ENCODE measurements at regions not wholly inside any gene's neighbourhood (a gene's known extent, or its start where the extent isn't known, plus 50 kb on each side); places are given as distances from the start of the nearest gene placed in this dataset.

- DNase-seq (ENCODE audit: low read depth) = no peak
These were observed 237.5 kb downstream of the TGFB2 start for GRCh38 chr1:218582646-218583045.

GRCh38 chr1:218584418-218585155 lies 239.5 kb downstream of the TGFB2 start:
- DNase-seq (ENCODE audit: low read depth) = no peak

DNA sequence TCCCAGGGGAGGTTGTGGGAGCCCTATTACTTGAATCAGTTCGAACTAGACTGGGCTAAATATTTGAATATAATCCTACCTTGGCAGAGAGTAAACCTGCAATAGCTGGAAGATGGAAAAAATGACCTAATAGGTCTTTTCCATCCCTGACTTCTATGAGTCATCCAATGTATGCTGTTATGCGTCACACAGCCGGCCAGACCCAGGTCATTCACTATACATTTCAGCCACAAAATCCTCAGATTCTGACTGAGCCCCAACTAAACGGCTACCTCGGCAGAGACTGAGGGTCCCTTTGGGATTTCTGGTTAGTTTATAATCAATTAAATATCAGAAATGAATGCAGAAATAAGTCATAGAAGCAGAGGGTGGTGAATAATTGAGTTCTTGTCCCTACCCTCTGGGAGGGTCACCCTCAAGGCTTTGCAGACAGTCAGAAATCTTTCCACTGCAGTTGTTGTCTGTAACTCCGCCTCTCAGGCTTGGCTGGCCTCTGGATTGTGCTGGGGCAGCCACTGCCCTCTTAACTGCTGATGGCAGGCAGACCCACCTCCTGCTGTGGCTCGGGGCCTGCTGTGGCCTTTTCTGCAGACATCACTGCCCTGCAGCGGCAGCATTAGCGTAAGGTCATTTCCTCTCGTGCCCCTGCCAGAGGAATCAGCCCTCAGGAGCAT lies 240.5 kb downstream of the TGFB2 start:
- no peak for DNase-seq (ENCODE audit: low read depth)

- no peak for DNase-seq (ENCODE audit: low read depth)
These were observed 242.8 kb downstream of the TGFB2 start for GRCh38 chr1:218587900-218588299.

GRCh38 chr1:218588540-218589172 lies 243.5 kb downstream of the TGFB2 start:
- DNase-seq (ENCODE audit: low read depth) = no peak

DNA sequence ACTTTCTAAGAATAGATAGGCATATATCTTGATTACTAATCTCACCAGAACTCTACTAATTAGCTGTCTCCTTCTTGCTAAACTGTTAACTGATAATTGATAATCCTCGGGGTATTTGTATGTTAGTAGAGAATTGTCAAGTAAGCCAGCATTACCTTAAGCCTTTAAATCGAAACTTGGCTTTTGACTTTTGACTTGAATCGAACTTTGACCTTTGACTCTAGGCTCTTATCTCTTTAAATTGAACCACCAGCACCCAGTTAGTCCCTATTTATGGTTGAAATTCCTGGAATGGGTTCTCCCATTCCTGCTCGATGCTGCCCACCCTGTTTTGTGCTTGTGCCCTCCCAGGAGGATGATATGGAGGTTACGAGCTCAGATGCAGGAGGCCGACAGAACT lies 244.4 kb downstream of the TGFB2 start:
- no peak for DNase-seq (ENCODE audit: low read depth)

GRCh38 chr1:218591966-218592365 lies 246.8 kb downstream of the TGFB2 start:
- DNase-seq (ENCODE audit: low read depth) = no peak

GRCh38 chr1:218592688-218593087 lies 247.6 kb downstream of the TGFB2 start:
- DNase-seq (ENCODE audit: low read depth) = no peak

GRCh38 chr1:218600968-218601367 lies 255.8 kb downstream of the TGFB2 start:
- DNase-seq (ENCODE audit: low read depth) = no peak

- no peak for DNase-seq (ENCODE audit: low read depth)
These were observed 259.1 kb downstream of the TGFB2 start for GRCh38 chr1:218604217-218604616.

- no peak for DNase-seq (ENCODE audit: low read depth)
These were observed 266.9 kb downstream of the TGFB2 start for GRCh38 chr1:218611916-218612585.

DNA sequence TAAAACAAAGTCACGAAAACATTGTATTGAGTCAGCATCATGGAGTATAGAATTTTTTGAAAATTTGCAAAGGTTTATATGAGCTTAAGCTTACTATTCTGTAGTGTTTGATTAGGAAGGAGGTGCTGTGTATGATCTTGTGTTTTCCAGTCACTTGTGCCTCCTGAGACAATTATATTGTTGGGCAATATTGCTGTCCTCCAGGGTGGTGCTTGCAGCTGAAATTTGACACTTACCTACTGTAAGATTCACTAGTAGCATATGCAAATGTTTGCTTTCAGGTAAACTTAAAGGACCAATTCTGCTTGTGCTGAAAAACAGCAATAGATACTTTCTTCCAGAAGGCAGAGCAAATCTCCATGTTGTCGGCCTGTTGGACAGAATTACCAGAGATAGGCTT lies 268.0 kb downstream of the TGFB2 start:
- DNase-seq (ENCODE audit: low read depth) = no peak

GRCh38 chr1:218614031-218614430 lies 268.9 kb downstream of the TGFB2 start:
- DNase-seq (ENCODE audit: low read depth) = no peak

- DNase-seq (ENCODE audit: low read depth) = no peak
These were observed 271.5 kb downstream of the TGFB2 start for GRCh38 chr1:218616681-218617080.

DNA sequence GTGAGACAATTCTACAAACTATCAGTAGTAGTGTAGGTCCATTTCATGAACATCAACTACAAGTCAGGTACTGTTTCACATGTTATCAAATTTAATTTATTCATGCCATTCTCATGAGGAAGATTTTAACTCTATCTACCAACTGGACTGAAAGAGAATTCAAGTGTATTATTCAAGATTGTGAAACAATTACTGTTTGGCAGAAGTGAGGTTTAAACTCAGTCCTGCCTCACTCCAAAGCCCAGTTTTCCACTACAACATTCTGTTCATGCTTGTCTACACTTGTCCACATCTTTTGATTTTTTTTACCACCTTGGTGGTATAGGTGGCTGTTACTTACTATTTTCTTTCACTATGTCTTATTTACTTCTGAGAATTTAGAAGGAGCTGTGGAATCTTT lies 272.9 kb downstream of the TGFB2 start:
- DNase-seq (ENCODE audit: low read depth) = no peak

- DNase-seq (ENCODE audit: low read depth) = no peak
These were observed 275.8 kb downstream of the TGFB2 start for GRCh38 chr1:218620956-218621355.

- DNase-seq (ENCODE audit: low read depth) = no peak
These were observed 278.9 kb downstream of the TGFB2 start for GRCh38 chr1:218624052-218624451.

GRCh38 chr1:218625393-218625792 lies 280.3 kb downstream of the TGFB2 start:
- no peak for DNase-seq (ENCODE audit: low read depth)

DNA sequence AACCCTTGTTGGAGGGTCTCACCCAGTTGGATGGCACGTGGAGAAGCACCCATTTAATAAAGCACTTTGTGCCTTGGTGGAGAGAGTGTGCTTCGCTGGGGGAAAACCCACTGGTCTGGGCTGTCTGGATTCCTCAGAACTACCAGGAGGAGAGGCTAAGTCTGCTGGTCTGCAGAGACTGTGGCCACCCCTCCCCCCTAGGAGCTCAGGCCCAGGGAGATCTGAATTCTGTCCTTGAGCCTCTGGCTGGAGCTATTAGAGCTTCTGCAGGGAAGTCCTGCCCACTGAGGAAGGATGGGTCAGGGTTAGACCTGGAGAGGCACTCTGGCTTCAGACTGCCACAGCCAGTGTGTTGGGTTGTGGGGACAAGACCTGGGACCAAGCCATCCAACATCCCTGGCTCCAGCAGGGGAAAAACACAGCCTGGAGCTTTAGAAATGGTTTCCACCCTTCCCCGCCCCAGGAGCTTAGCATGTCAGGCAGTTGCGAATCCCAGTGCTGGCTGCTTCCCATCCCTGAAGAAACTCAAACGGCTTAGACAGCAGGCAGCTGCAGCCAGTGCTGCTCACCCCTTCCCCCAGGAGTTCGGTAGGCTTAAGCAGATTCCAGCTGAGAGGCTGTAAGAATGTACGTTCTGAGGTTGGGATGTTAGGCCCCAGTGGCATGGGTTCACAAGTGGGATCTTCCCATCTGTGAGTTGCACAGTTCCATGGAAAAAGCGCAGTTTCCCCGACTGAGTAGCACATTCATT lies 288.3 kb downstream of the TGFB2 start:
- DNase-seq (ENCODE audit: low read depth) = no peak

GRCh38 chr1:218634212-218634611 lies 289.1 kb downstream of the TGFB2 start:
- no peak for DNase-seq (ENCODE audit: low read depth)

DNA sequence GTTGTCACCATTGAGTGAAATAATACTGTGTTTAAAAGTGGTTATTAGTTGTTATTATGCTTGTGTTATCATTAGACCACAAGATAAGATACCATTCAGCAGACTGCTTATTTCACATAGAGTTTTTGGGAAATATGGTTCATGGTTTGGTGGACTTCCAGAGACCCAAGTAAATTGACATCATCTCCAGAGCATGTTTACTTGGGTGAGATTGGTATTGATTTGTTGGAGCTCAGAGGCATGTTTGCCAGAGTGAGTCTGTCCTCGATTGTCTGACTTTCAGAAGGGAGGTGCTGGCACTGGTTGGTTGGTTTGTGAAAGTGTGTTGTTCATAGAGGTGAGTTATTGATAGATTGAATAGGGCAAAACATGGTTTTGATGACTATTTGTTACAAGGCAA lies 291.4 kb downstream of the TGFB2 start:
- DNase-seq (ENCODE audit: low read depth) = no peak

- no peak for DNase-seq (ENCODE audit: low read depth)
These were observed 295.0 kb downstream of the TGFB2 start for GRCh38 chr1:218640173-218640572.

Data from stimulated activated CD8-positive, alpha-beta memory T cell treated with anti-CD3 and anti-CD28 coated beads, Interleukin-15, amount 100 ng/mL, for 24 hours (primary cell).